Erythroblast (primary cell): ENCODE measurements at regions not wholly inside any gene's neighbourhood (a gene's known extent, or its start where the extent isn't known, plus 50 kb on each side); places are given as distances from the start of the nearest gene placed in this dataset.

Source experiments
- DNase-seq, 2 experiments: peaks; one replicate each; lab custom pipeline; 2025; lab: John Stamatoyannopoulos, UW
- GATA1 ChIP-seq: IDR thresholded peaks from 2 replicates; pipeline ENCODE4 v1.6.1; 2011; ENCODE audit warnings: low read depth, mild to moderate bottlenecking, control low read depth, low read length, moderate library complexity
- POLR2A ChIP-seq: IDR thresholded peaks from 2 replicates; pipeline ENCODE4 v1.6.1; 2011; ENCODE audit warnings: mild to moderate bottlenecking, low read length

- TF ChIP-seq GATA1 (no peak), POLR2A (no peak)
- no peak for DNase-seq
These were observed 881.3 kb downstream of the KCNA4 start for GRCh38 chr11:29135504-29135903.

GRCh38 chr11:29131055-29131454 lies 885.8 kb downstream of the KCNA4 start:
- no peak for DNase-seq
- TF ChIP-seq GATA1: no peak
- no peak for TF ChIP-seq POLR2A

- TF ChIP-seq POLR2A: no peak
- TF ChIP-seq GATA1: no peak
- DNase-seq: no peak
These were observed 887.0 kb downstream of the KCNA4 start for GRCh38 chr11:29129844-29130243.

- DNase-seq: no peak
- TF ChIP-seq POLR2A: no peak
These were observed 889.4 kb downstream of the KCNA4 start for GRCh38 chr11:29127461-29127860.

- TF ChIP-seq POLR2A (no peak), GATA1 (no peak)
- DNase-seq: no peak
These were observed 891.2 kb downstream of the KCNA4 start for GRCh38 chr11:29125606-29126005.

GRCh38 chr11:29124470-29124869 lies 892.4 kb downstream of the KCNA4 start:
- TF ChIP-seq POLR2A (no peak), GATA1 (no peak)
- DNase-seq: no peak

- DNase-seq: no peak
These were observed 896.9 kb downstream of the KCNA4 start for GRCh38 chr11:29119707-29120618.

GRCh38 chr11:29119116-29119515 lies 897.7 kb downstream of the KCNA4 start:
- DNase-seq: no peak
- TF ChIP-seq POLR2A (no peak), GATA1 (no peak)

More at GRCh38 chr11:29119707-29120618, 896.9 kb downstream of the KCNA4 start:
- no peak for TF ChIP-seq GATA1

GRCh38 chr11:29100967-29101366 lies 915.9 kb downstream of the KCNA4 start:
- TF ChIP-seq POLR2A: no peak
- no peak for TF ChIP-seq GATA1
- DNase-seq: no peak

- TF ChIP-seq POLR2A (no peak), GATA1 (no peak)
- no peak for DNase-seq
These were observed 921.0 kb downstream of the KCNA4 start for GRCh38 chr11:29095821-29096220.

GRCh38 chr11:29093416-29094120 lies 923.3 kb downstream of the KCNA4 start:
- no peak for DNase-seq
- no peak for TF ChIP-seq GATA1
- TF ChIP-seq POLR2A: no peak

- no peak for DNase-seq
- no peak for TF ChIP-seq GATA1
- TF ChIP-seq POLR2A: no peak
These were observed 929.5 kb downstream of the KCNA4 start for GRCh38 chr11:29087200-29087812.

- DNase-seq: no peak
- TF ChIP-seq GATA1 (no peak), POLR2A (no peak)
These were observed 941.1 kb downstream of the KCNA4 start for GRCh38 chr11:29075726-29076125.

- no peak for DNase-seq
- TF ChIP-seq GATA1: no peak
- no peak for TF ChIP-seq POLR2A
These were observed 953.0 kb downstream of the KCNA4 start for GRCh38 chr11:29063630-29064361.
